ENCODE measurements at regions not wholly inside any gene's neighbourhood (a gene's known extent, or its start where the extent isn't known, plus 50 kb on each side); places are given as distances from the start of the nearest gene placed in this dataset.

GRCh38 chr12:20097626-20098025 is 270.7 kb upstream of the PDE3A start:
- no peak overlapping the region for H3K4me3 ChIP-seq
- H3K27ac ChIP-seq: peak overlapping the region in 5 of 12 donors; percentile 13 to 61 (median 40)
- ATAC-seq: peak in 1 of 4 donors; percentile 50
- DNase-seq: no peak
- H3K27me3 ChIP-seq: no peaks in the 10 kb centered on the region
- TF ChIP-seq POLR2A (IDR thresholded peaks at IDR 0.05) (no peak), CTCF (IDR thresholded peaks at IDR 0.05) (no peak)
- 42 to 68% (median 44%) methylated on average over 2 of the region's 2 CpGs for WGBS, 4 donors
- intact Hi-C loops (cut with DNase I): no loop called here
- H3K9me3 ChIP-seq: peaks cover 0 to 1% (median 0%) of the 10 kb centered on the region in 12 donors
- peaks cover 0 to 19% (median 3%) of the 10 kb centered on the region in 12 donors for H3K4me1 ChIP-seq
- no peaks in the 10 kb centered on the region for H3K36me3 ChIP-seq

GRCh38 chr12:20099395-20100183 is 268.7 kb upstream of the PDE3A start:
- no peaks in the 10 kb centered on the region for H3K9me3 ChIP-seq
- no peak for ATAC-seq
- no peaks in the 10 kb centered on the region for H3K27me3 ChIP-seq
- intact Hi-C loops (cut with DNase I): no loop called here
- TF ChIP-seq POLR2A (IDR thresholded peaks at IDR 0.05) (no peak), CTCF (IDR thresholded peaks at IDR 0.05) (no peak)
- H3K36me3 ChIP-seq: peaks cover 0 to 4% (median 0%) of the 10 kb centered on the region in 9 donors
- 76 to 83% (median 79%) methylated on average over 5 of the region's 5 CpGs for WGBS, 4 donors
- DNase-seq: no peak
- H3K4me1 ChIP-seq: peaks cover 0 to 19% (median 3%) of the 10 kb centered on the region in 12 donors
- H3K27ac ChIP-seq: no peak overlapping the region
- H3K4me3 ChIP-seq: no peak overlapping the region

- Histone ChIP-seq H3K9me3 (no peaks in the 10 kb centered on the region), H3K4me1 (peaks cover 0 to 20% (median 6%) of the 10 kb centered on the region in 12 donors), H3K4me3 (no peak overlapping the region), H3K27ac (no peak overlapping the region), H3K36me3 (peaks cover 0 to 4% (median 0%) of the 10 kb centered on the region in 9 donors), H3K27me3 (no peaks in the 10 kb centered on the region)
- TF ChIP-seq POLR2A (IDR thresholded peaks at IDR 0.05) (no peak), CTCF (IDR thresholded peaks at IDR 0.05) (no peak)
- DNase-seq (peak in 3 of 5 donors; percentile 11 to 66 (median 63)), ATAC-seq (peak in 3 of 4 donors; percentile 39 to 82 (median 61))
- intact Hi-C loops (cut with DNase I): no loop called here
- 73 to 88% (median 81%) methylated on average over 3 to 5 of the region's 5 CpGs for WGBS, 4 donors
Measured at GRCh38 chr12:20101046-20101445, 267.3 kb upstream of the PDE3A start.

- Histone ChIP-seq H3K4me3 (no peak overlapping the region), H3K36me3 (peaks cover 0 to 4% (median 0%) of the 10 kb centered on the region in 9 donors), H3K4me1 (peaks cover 0 to 27% (median 6%) of the 10 kb centered on the region in 12 donors), H3K27me3 (no peaks in the 10 kb centered on the region), H3K27ac (no peak overlapping the region), H3K9me3 (no peaks in the 10 kb centered on the region)
- DNase-seq (no peak), ATAC-seq (no peak)
- intact Hi-C loops (cut with DNase I): no loop called here
- TF ChIP-seq CTCF (IDR thresholded peaks at IDR 0.05): no peak
- no peak for TF ChIP-seq POLR2A (IDR thresholded peaks at IDR 0.05)
Measured at GRCh38 chr12:20105943-20106342, 262.4 kb upstream of the PDE3A start.

Data from heart left ventricle (tissue), 16 donors.